Neural progenitor cell (in vitro differentiated cells): ENCODE measurements at regions not wholly inside any gene's neighbourhood (a gene's known extent, or its start where the extent isn't known, plus 50 kb on each side); places are given as distances from the start of the nearest gene placed in this dataset.

ENCODE experiments used
- CTCF ChIP-seq: fragments of 200-600 bp; sonication (generic); IDR thresholded peaks from 2 replicates; pipeline ENCODE4 v1.5.1; 2017; ENCODE audit warnings: antibody characterized with exemption, mild to moderate bottlenecking
- EZH2 ChIP-seq: fragments of 200-600 bp; sonication (generic); IDR thresholded peaks from 2 replicates; pipeline ENCODE4 v1.6.1; 2017; ENCODE audit warnings: antibody characterized with exemption, mild to moderate bottlenecking, moderate library complexity
- EZH2phosphoT487 ChIP-seq: fragments of 200-600 bp; sonication (generic); IDR thresholded peaks from 2 replicates; pipeline ENCODE4 v1.6.1; 2017; ENCODE audit warnings: antibody characterized with exemption

- TF ChIP-seq CTCF (no peak), EZH2 (no peak), EZH2phosphoT487 (no peak)
Observed at GRCh38 chrX:7235071-7235470, 87.1 kb upstream of the PUDP start.
